ENCODE measurements at regions not wholly inside any gene's neighbourhood (a gene's known extent, or its start where the extent isn't known, plus 50 kb on each side); places are given as distances from the start of the nearest gene placed in this dataset.
A peak's percentile ranks its signal among the peaks of the same experiment; 100 is the strongest.

DNA sequence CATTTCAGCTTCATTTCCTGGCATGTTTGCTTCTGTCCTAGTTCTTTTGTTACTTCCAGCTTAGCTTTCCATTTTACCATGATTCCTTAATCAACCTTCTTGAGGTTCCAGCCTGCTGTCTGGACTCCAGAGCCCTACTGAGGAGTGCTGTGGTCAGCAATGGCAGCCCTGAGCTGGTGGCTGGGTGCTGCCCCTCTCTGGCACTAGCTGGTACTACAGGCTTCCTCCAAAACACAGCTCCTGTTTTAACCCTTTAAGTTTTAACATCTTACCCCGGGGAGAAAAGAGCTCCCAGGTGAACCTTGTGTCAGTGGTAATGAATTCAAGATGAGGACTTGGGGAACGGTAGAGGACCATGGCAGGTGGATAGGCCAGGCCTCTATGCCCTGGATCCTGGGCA is 395.5 kb downstream of the TMEM114 start:
- H3K4me3 ChIP-seq (ENCODE audit: extremely low read depth in 1 of 4, insufficient read depth in 2 of 4, low read depth in 3 of 4, low read length in 4 of 4) = no peak overlapping the region
- peak; percentile 33 to 81 for DNase-seq (ENCODE audit: low read depth in 1 of 2, low spot score in 2 of 2)
- H2BK120ac ChIP-seq (replicated peaks; ENCODE audit: low read depth, low read length) = no peak overlapping the region
- no peaks in the 10 kb centered on the region for H3K79me2 ChIP-seq (ENCODE audit: control insufficient read depth in 1 of 2, insufficient read depth in 2 of 2, low read length in 2 of 2)
- ChIA-PET POLR2A (ENCODE audit: partially characterized antibody) (interaction anchor here (0.6 kb wide), 1 partner anchor 46 kb away, joined by 4 read pairs; no protein-coding TSS in a partner anchor), CTCF (ENCODE audit: partially characterized antibody) (interaction anchor here (0.6 to 3.2 kb wide), 34 partner anchors 9 to 1623 kb away, joined by 3 to 22 read pairs (median 3); no protein-coding TSS in a partner anchor)
- no peak overlapping the region for H3K18ac ChIP-seq (ENCODE audit: extremely low read depth, low read length)
- no peak for FAIRE-seq
- H3K9me3 ChIP-seq (ENCODE audit: insufficient read depth in 2 of 2, low read depth in 1 of 2, low read length in 1 of 2) = no peaks in the 10 kb centered on the region
- no peak overlapping the region for H3K23ac ChIP-seq (ENCODE audit: insufficient read length)
- H2AK5ac ChIP-seq (ENCODE audit: low read depth, low read length) = no peak overlapping the region
- WGBS, 2 experiments (ENCODE audit: extremely low coverage in 1 of 2, insufficient coverage in 1 of 2, insufficient read length in 1 of 2, insufficient replicate concordance in 2 of 2, low coverage in 1 of 2, low lambda C conversion rate in 2 of 2, missing lambda C conversion rate in 1 of 2) = 72% methylated on average over 2 of the region's 2 CpGs; no CpG with 5 or more reads in 1 of the 2 experiments
- H4K8ac ChIP-seq (ENCODE audit: extremely low read depth, insufficient read depth, low read length) = no peak overlapping the region
- no peaks in the 10 kb centered on the region for H3K23me2 ChIP-seq (ENCODE audit: low read depth, low read length)
- no peaks in the 10 kb centered on the region for H3K27me3 ChIP-seq (replicated peaks in 1 of 4; ENCODE audit: control insufficient read depth in 3 of 4, extremely low read depth in 1 of 4, insufficient read depth in 3 of 4, low read length in 3 of 4)
- H3K36me3 ChIP-seq (ENCODE audit: control insufficient read depth in 2 of 4, insufficient read depth in 4 of 4, low read length in 3 of 4) = no peaks in the 10 kb centered on the region
- H4K5ac ChIP-seq (ENCODE audit: insufficient read length, low read depth, low read length) = no peak overlapping the region
- H3K4me1 ChIP-seq (replicated peaks in 1 of 4; ENCODE audit: control insufficient read depth in 3 of 4, insufficient read depth in 4 of 4, low read length in 3 of 4) = no peaks in the 10 kb centered on the region
- H4K20me1 ChIP-seq (replicated peaks in 1 of 2; ENCODE audit: control insufficient read depth in 1 of 2, insufficient read depth in 2 of 2, low read length in 2 of 2) = no peaks in the 10 kb centered on the region
- no peak overlapping the region for H3K14ac ChIP-seq (ENCODE audit: insufficient read length)
- H3K79me1 ChIP-seq (ENCODE audit: low read depth, low read length) = no peaks in the 10 kb centered on the region
- no peak overlapping the region for H3K4me2 ChIP-seq (ENCODE audit: insufficient read depth in 1 of 2, low read depth in 2 of 2, low read length in 2 of 2)
- no peak overlapping the region for H3K9ac ChIP-seq (replicated peaks in 1 of 4; ENCODE audit: extremely low read depth in 1 of 4, low read depth in 3 of 4, low read length in 3 of 4)
- no peak overlapping the region for H4K91ac ChIP-seq (replicated peaks; ENCODE audit: insufficient read length, low read length)
- no peak overlapping the region for H3K4ac ChIP-seq (replicated peaks; ENCODE audit: insufficient read length, low read depth, low read length)
- no peak overlapping the region for H3K27ac ChIP-seq (ENCODE audit: low read depth, low read length)
- H2BK5ac ChIP-seq (ENCODE audit: low read depth, low read length) = no peak overlapping the region
- H3K56ac ChIP-seq (replicated peaks; ENCODE audit: insufficient read length, low read depth, low read length) = no peak overlapping the region
- H2AFZ ChIP-seq (ENCODE audit: low read length) = no peak overlapping the region
- H2BK20ac ChIP-seq (ENCODE audit: low read length) = no peak overlapping the region
- no peak overlapping the region for H2BK15ac ChIP-seq (ENCODE audit: low read length)
- H2BK12ac ChIP-seq (ENCODE audit: low read depth, low read length) = no peak overlapping the region
- TF ChIP-seq ASH2L (IDR thresholded peaks at IDR 0.05; ENCODE audit: low read length) = no peak
